Hematopoietic multipotent progenitor cell treated with erythropoietin and hydrocortisone succinate and interleukin-3 and kit ligand, for 17 days (in vitro differentiated cells): ENCODE measurements at regions not wholly inside any gene's neighbourhood (a gene's known extent, or its start where the extent isn't known, plus 50 kb on each side); places are given as distances from the start of the nearest gene placed in this dataset.
"Not testable (repeated sequence)": the region's sequence is repeated elsewhere in the genome, so short reads cannot be mapped to it uniquely, and the experiment has no call there.

Experiments
- DNase-seq: peaks from one replicate; pipeline ENCODE4 v3.0.0-alpha.2; 2015; ENCODE audit warnings: low spot score

- DNase-seq: no peak
These were observed 735.8 kb downstream of the ZPLD1 start for GRCh38 chr3:103170651-103171050.

GRCh38 chr3:103173940-103174339 lies 739.1 kb downstream of the ZPLD1 start:
- no peak for DNase-seq

GRCh38 chr3:103181160-103181559 lies 746.3 kb downstream of the ZPLD1 start:
- no peak for DNase-seq

DNA sequence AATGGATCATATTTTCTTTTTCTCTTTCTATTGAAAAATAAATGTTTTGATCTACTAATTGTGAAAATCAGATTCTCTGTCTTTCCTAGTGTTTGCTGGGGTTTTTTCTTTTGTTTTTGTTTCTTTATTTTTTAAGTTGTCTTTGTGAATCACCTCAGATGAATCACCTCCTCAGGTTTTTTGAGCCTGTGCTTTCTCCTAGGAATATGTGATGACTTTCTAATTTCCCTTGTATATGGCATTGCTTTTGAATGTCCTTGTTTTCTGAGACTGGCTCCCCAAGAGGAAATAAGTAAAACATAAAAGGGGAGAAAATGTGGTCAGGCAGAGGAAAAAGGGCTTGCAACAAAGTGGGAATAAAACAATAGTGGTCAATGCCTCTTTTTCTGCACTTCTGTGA lies 750.0 kb downstream of the ZPLD1 start:
- no peak for DNase-seq

- DNase-seq: no peak
These were observed 755.1 kb downstream of the ZPLD1 start for GRCh38 chr3:103189941-103190340.

DNA sequence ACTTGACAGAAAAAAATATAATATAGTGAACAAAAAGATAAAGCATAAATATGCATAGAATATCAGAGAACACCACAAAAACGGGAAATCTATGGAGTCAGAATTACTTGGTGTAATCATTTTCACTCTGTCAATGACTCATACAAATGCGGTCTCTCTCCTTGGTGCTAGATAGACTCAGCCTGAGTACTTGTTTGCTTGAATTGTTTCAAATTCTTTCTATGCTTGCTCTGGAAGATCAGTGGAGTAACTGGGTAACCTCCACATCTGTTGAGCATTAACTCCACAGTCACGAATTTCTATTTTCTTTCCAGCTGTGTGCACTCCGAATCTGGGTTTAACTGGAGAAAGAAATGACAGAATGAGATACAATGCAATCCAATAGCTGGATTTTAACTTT lies 760.4 kb downstream of the ZPLD1 start:
- DNase-seq: no peak

GRCh38 chr3:103203441-103203840 lies 768.6 kb downstream of the ZPLD1 start:
- DNase-seq: no peak

DNA sequence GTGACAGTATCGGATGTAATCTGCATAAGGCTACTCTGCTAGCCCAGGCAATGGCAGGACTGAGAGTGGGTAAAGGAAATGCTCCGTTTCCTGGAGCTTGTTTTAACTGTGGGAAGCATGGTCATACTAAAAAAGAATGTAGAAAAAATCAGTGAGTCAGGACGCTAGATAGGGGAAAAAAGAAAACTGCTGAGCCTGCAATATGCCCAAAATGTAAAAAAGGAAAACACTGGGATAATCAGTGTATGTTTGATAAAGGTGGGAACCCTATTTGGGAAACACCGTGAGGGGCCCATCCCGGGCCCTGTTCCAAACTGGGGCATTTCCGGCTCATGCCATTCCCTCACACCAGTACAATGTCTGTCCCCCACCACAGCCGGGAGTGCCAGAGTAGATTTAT lies 775.8 kb downstream of the ZPLD1 start:
- DNase-seq: no peak

DNA sequence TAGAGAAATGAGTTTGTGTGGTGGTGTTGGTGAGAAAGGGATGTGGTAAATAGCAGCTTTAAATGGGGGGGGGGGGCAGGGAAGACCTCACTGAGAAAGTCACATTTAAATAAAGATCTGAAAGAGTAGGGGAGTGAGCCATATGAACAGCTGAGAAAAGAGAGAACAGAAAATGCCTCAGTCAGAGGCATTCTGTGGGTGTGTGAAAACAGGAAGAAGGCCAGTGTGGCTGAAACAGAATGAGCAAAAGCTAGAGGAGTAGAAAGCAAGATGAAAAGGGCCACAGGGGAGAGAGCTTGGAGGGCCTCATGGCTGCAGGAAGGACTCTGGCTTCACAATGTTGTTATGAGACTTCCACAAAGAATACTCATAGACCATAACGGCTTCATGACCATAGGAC lies 783.3 kb downstream of the ZPLD1 start:
- DNase-seq: no peak

DNA sequence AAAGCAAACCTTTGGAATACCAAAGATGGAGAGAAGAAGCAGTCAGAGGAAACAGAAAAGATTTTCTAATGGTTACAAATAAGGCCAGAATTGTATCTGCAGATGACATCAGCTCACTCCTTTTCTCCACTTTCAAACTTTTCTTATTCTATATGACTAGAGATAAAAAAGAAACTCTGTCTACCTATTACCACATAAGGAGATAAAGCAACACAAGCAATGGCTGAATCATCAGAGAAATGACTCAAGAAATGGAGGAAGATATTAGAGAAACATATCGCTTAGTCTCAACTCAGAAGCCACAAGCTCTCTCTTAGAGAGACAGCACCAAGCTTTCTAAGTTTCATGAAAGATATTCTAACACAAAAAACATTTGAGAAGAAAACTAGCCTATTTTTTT lies 784.0 kb downstream of the ZPLD1 start:
- no peak for DNase-seq

DNA sequence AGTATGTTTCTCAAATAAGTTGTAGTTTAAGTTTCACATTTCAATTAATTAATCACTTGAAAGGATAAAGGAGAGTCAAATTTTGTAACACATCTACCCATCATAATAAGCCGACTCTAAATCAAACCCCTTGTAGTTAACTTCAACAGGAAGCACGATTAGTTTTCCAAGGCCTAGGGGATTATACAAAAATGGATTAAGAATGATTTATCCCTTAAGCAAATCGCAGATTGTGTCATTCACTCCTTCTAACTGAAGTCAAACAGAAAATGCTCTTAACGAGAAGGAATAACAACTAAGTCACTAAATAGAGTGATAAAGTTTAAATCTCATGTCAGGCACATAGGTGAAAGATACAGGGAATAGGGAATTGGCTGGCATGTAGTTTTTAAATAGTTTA lies 792.8 kb downstream of the ZPLD1 start:
- no peak for DNase-seq

DNA sequence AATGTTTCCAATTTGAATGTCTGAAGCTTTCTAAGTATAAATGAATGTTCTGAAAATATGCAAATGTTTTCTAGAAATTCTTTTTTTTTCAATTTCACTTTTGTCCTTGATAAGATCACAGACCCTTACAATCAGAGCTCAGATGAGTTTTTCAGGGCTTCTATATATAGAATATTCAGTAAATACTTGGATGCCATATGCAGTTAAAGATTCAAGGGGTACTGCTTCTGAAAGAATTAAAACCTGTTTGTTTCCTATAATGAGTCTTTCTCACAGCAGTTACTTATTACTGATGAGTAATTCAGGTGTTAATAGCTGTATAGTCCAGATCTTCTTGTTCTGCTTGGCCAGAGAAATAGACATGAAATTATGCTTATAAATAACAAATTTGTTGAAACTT lies 812.6 kb downstream of the ZPLD1 start:
- DNase-seq: no peak

- DNase-seq: not testable (repeated sequence)
These were observed 820.0 kb downstream of the ZPLD1 start for GRCh38 chr3:103254827-103255226.

DNA sequence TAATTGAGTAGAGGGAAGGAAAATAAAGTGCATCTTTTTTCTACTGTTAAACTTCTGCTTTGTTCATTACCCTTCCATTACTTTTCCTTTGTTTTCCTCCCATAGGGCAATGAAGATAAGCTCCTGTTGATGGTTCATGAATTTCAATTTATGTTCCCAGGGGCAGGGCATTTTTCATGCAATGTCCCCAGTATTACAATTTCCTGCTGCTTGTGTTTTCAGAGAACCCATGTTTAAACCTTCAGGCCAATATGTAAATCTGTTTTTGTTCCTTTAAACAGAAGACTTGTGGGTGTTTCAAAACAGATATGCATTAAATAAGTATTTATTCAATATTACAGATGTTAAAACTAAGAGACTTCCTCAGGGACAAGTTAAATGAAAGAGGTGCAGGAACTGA lies 834.5 kb downstream of the ZPLD1 start:
- DNase-seq: no peak

- no peak for DNase-seq
These were observed 836.8 kb downstream of the ZPLD1 start for GRCh38 chr3:103271575-103271974.

DNA sequence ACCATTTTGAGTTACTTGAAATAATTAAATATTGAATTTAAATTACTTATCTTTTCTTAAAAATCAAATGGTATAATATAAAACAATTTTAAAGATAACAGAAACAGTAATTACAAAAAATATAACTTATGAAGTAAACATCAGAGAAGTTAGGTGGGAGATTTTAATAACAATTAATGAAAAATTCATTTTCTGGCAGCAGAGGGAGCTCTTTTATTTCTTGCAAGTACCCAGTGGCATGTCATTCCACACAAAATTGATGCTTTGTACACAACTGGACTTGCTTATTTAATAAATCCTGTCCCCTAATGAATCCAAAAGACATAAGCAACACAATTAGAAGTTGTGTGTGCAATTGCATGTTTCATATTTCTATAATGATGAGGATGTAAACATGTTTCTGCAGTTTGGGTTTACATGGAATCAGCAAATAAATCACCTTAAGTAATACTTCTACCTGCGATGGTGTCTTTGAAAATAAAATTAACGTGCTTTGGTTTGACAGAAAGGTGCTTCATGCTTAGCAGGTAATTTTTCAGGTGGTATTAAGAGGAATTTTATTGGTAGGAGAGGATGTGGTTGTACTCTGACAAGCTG lies 861.3 kb downstream of the ZPLD1 start:
- DNase-seq: no peak

GRCh38 chr3:103297502-103297901 lies 862.7 kb downstream of the ZPLD1 start:
- not testable (repeated sequence) for DNase-seq

DNA sequence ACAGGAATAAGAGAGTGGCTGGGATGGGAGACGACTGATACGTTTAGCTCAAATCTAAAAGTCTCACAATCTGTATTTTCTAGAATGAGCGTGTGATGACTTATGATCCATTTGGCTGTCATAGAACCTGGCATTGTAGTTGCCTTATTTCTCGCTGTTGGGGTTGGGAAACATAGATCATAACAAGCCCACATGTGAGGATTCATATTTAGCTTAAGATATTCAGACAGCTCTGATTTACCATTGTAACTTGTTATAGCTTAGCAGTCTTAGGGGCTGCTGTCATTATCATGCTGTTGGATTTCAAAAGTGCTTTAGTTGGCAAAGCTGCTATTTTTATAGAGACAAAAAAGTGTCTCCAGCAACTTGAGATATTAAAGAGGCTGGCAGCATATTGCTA lies 871.3 kb downstream of the ZPLD1 start:
- no peak for DNase-seq

DNA sequence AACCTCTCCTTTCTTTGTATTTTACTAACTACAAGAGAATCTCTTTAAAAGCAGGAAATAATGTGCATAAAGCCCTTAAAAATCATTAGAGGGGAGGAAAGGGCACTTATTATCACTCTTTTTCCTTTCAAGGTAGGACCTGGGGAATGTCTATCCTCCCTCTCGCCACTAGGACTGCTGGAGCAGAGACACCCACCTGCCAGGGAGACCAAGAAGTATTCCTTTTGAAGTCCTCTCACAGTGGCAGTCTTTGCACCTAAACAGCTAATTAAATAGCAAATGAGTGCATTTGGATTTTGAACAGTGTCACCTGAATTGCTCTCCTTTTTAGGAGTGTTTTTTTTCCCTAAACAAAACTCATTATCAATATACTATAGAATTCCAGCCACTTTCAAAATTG lies 874.1 kb downstream of the ZPLD1 start:
- DNase-seq: no peak

GRCh38 chr3:103319912-103320311 lies 885.1 kb downstream of the ZPLD1 start:
- no peak for DNase-seq

GRCh38 chr3:103337179-103337845 lies 902.5 kb downstream of the ZPLD1 start:
- DNase-seq: no peak

DNA sequence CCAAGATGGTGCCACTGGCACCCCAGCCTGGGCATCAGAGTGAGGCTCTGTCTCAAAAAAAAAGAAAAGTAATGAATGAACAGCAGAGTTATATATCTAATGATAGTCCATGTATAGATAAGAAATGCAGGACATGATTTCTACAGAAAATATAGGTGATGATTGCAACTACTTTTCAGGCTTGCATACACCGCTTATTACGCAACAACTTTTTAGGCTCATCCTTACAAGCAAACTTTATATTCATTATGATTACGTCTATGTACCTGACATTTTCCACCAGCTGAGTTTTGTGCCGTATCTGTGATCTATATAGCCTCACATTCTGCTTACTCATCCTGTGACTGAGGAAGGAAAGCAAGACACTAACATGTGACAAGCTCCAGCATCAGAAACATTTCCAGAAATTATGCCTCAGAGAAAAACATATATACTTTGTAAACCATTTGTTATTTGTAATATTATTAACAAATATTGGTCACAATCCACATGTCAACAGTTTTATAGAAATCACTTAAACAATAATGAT lies 906.3 kb downstream of the ZPLD1 start:
- DNase-seq: no peak

GRCh38 chr3:103342205-103342731 lies 907.5 kb downstream of the ZPLD1 start:
- no peak for DNase-seq

- DNase-seq: no peak
These were observed 914.9 kb downstream of the ZPLD1 start for GRCh38 chr3:103349760-103350159.
